Liver (tissue), 8 donors: ENCODE measurements at regions not wholly inside any gene's neighbourhood (a gene's known extent, or its start where the extent isn't known, plus 50 kb on each side); places are given as distances from the start of the nearest gene placed in this dataset.

Source experiments
- DNase-seq: peaks from one replicate; pipeline ENCODE4 v3.0.0-alpha.2; 2017; ENCODE audit warnings: low spot score
- H3K27ac ChIP-seq, 2 donors: one replicate each; pipeline ENCODE4 v1.7.0; 2013; ENCODE audit warnings: inconsistent platforms in 2 of 2, low read length in 2 of 2, control low read depth in 1 of 2, low read depth in 1 of 2, mild to moderate bottlenecking in 1 of 2
- H3K27me3 ChIP-seq, 4 donors: one replicate each; pipeline versions ENCODE4 v1.6.1 to v1.7.0; 2013; ENCODE audit warnings: low read length in 3 of 4, inconsistent platforms in 1 of 4, mild to moderate bottlenecking in 1 of 4, moderate library complexity in 1 of 4; ENCODE audit not compliant: control insufficient read depth in 4 of 4, insufficient read depth in 4 of 4
- H3K36me3 ChIP-seq, 4 donors: one replicate each; pipeline versions ENCODE4 v1.6.1 to v1.7.0; 2013; ENCODE audit warnings: low read length in 3 of 4, mild to moderate bottlenecking in 3 of 4, low read depth in 1 of 4, moderate library complexity in 1 of 4; ENCODE audit not compliant: control insufficient read depth in 4 of 4, insufficient read depth in 3 of 4
- H3K4me1 ChIP-seq, 4 donors: one replicate each; pipeline versions ENCODE4 v1.6.1 to v1.7.0; 2013; ENCODE audit warnings: low read length in 3 of 4, mild to moderate bottlenecking in 3 of 4, moderate library complexity in 1 of 4; ENCODE audit not compliant: control insufficient read depth in 4 of 4, insufficient read depth in 4 of 4
- H3K4me3 ChIP-seq, 3 donors: one replicate each; pipeline versions ENCODE4 v1.6.1 to v1.7.0; 2013; ENCODE audit warnings: low read length in 3 of 3, control low read depth in 1 of 3, low read depth in 1 of 3, mild to moderate bottlenecking in 1 of 3
- H3K9ac ChIP-seq, 2 donors: one replicate each; pipeline ENCODE4 v1.7.0; 2013; ENCODE audit warnings: low read length in 2 of 2, mild to moderate bottlenecking in 2 of 2, moderate library complexity in 2 of 2, control low read depth in 1 of 2, low read depth in 1 of 2
- H3K9me3 ChIP-seq, 4 donors: one replicate each; pipeline versions ENCODE4 v1.6.1 to v1.7.0; 2013; ENCODE audit warnings: low read length in 3 of 4; ENCODE audit not compliant: control insufficient read depth in 4 of 4
- CTCF ChIP-seq: fragments of 150-350 bp; IDR thresholded peaks from 2 replicates; pipeline ENCODE4 v1.5.1; 2017; ENCODE audit warnings: improper control_type of control experiment, low read depth, low read length; ENCODE audit not compliant: missing input control
- EGR1 ChIP-seq, 2 donors: IDR thresholded peaks; 2 replicates each; pipeline ENCODE4 v1.6.1; 2016 to 2018; ENCODE audit warnings: antibody characterized with exemption in 2 of 2, low read depth in 2 of 2
- FOXA1 ChIP-seq: IDR thresholded peaks from 2 replicates; pipeline ENCODE4 v1.6.1; 2016; ENCODE audit warnings: antibody characterized with exemption
- FOXA2 ChIP-seq: IDR thresholded peaks from 2 replicates; pipeline ENCODE4 v1.6.1; 2016; ENCODE audit warnings: antibody characterized with exemption
- GABPA ChIP-seq, 2 donors: IDR thresholded peaks in 1 of 2; conservative IDR thresholded peaks in 1 of 2; 2 replicates each; pipeline ENCODE4 v1.6.1; 2016; ENCODE audit warnings: antibody characterized with exemption in 2 of 2, mild to moderate bottlenecking in 1 of 2, moderate library complexity in 1 of 2
- HNF4A ChIP-seq, 2 donors: conservative IDR thresholded peaks; 2 replicates each; pipeline ENCODE4 v1.6.1; 2016; ENCODE audit warnings: antibody characterized with exemption in 2 of 2, mild to moderate bottlenecking in 2 of 2
- HNF4G ChIP-seq: IDR thresholded peaks from 2 replicates; pipeline ENCODE4 v1.6.1; 2016; ENCODE audit warnings: antibody characterized with exemption
- JUND ChIP-seq, 2 donors: IDR thresholded peaks; 2 replicates each; pipeline ENCODE4 v1.6.1; 2016; ENCODE audit warnings: antibody characterized with exemption in 2 of 2
- MAX ChIP-seq: IDR thresholded peaks from 2 replicates; pipeline ENCODE4 v1.6.1; 2016; ENCODE audit warnings: antibody characterized with exemption
- NR2F2 ChIP-seq: IDR thresholded peaks from 2 replicates; pipeline ENCODE4 v1.6.1; 2016; ENCODE audit warnings: antibody characterized with exemption
- RAD21 ChIP-seq, 2 donors: IDR thresholded peaks; 2 replicates each; pipeline ENCODE4 v1.6.1; 2016; ENCODE audit warnings: antibody characterized with exemption in 2 of 2, mild to moderate bottlenecking in 2 of 2
- REST ChIP-seq: IDR thresholded peaks from 2 replicates; pipeline ENCODE4 v1.6.1; 2016; ENCODE audit warnings: antibody characterized with exemption, mild to moderate bottlenecking
- RXRA ChIP-seq, 2 donors: IDR thresholded peaks; 2 replicates each; pipeline ENCODE4 v1.6.1; 2017 to 2018; ENCODE audit warnings: antibody characterized with exemption in 2 of 2, mild to moderate bottlenecking in 1 of 2
- SP1 ChIP-seq: IDR thresholded peaks from 2 replicates; pipeline ENCODE4 v1.6.1; 2018; ENCODE audit warnings: antibody characterized with exemption, mild to moderate bottlenecking
- TAF1 ChIP-seq: conservative IDR thresholded peaks from 2 replicates; pipeline ENCODE4 v1.6.1; 2016; ENCODE audit warnings: antibody characterized with exemption, mild to moderate bottlenecking
- YY1 ChIP-seq: IDR thresholded peaks from 2 replicates; pipeline ENCODE4 v1.6.1; 2016; ENCODE audit warnings: antibody characterized with exemption, mild to moderate bottlenecking
- WGBS: extraction: QIAGEN DNeasy Blood & Tissue Kit; methylation state at CpG from one replicate; pipeline ENCODE4 v1.1.7; 2013; 5-methylcytosine and 5-hydroxymethylcytosine counted together
- TF ChIP-seq, protein P1 (sequence below): IDR thresholded peaks from 2 replicates; pipeline ENCODE4 v1.6.1; 2016; ENCODE audit warnings: antibody characterized with exemption
- TF ChIP-seq, protein P2 (sequence below): IDR thresholded peaks from 2 replicates; pipeline ENCODE4 v1.6.1; 2016; ENCODE audit warnings: antibody characterized with exemption
- donor health status: healthy.
- donor health status: healthy.
- donor health status: healthy.
- donor health status: healthy.
- donor health status: healthy.

DNA sequence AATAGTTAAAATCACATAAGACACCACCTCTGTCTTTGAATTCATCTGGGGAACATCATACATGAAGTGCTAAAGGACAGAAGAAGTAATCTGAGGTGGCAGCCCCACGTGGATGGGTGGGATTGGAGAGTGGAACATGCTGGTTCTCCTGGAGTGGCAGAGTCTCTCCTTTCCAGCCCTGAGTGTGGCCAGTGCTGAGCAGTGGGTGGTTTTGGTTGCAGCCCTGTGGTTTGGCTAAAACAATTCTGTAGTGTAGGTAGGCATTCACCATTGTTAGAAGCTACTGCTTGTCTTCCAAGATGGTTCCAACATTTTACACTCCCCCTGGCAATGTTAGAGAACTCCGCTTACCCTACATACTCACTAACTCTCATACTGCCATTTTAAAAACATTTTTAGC lies 396.4 kb upstream of the MEX3C start:
- H3K36me3 ChIP-seq, result no peaks in the 10 kb centered on the region
- no peaks in the 10 kb centered on the region for H3K4me1 ChIP-seq
- no peak overlapping the region for H3K9ac ChIP-seq
- H3K9me3 ChIP-seq, result peaks cover 6 to 12% (median 9%) of the 10 kb centered on the region in 4 donors
- no peak overlapping the region for H3K4me3 ChIP-seq
- no peak for DNase-seq
- H3K27ac ChIP-seq, result no peak overlapping the region
- no peaks in the 10 kb centered on the region for H3K27me3 ChIP-seq
- no peak for TF ChIP-seq MAX
- no peak for TF ChIP-seq EGR1 (IDR thresholded peaks at IDR 0.05; ENCODE audit: low read depth in 2 of 2)
- no peak for TF ChIP-seq RXRA (IDR thresholded peaks at IDR 0.05)
- no peak for TF ChIP-seq REST
- no peak for TF ChIP-seq HNF4G
- TF ChIP-seq CTCF, result no peak
- no peak for TF ChIP-seq SP1
- TF ChIP-seq GABPA (IDR thresholded peaks at IDR 0.05 in 1 of 2, conservative IDR thresholded peaks at IDR 0.05 in 1 of 2), result no peak
- TF ChIP-seq JUND (IDR thresholded peaks at IDR 0.05), result no peak
- no peak for TF ChIP-seq FOXA1
- TF ChIP-seq, protein P1, sequence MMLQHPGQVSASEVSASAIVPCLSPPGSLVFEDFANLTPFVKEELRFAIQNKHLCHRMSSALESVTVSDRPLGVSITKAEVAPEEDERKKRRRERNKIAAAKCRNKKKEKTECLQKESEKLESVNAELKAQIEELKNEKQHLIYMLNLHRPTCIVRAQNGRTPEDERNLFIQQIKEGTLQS, result no peak
- no peak for TF ChIP-seq TAF1
- TF ChIP-seq RAD21 (IDR thresholded peaks at IDR 0.05), result no peak
- TF ChIP-seq, protein P2, sequence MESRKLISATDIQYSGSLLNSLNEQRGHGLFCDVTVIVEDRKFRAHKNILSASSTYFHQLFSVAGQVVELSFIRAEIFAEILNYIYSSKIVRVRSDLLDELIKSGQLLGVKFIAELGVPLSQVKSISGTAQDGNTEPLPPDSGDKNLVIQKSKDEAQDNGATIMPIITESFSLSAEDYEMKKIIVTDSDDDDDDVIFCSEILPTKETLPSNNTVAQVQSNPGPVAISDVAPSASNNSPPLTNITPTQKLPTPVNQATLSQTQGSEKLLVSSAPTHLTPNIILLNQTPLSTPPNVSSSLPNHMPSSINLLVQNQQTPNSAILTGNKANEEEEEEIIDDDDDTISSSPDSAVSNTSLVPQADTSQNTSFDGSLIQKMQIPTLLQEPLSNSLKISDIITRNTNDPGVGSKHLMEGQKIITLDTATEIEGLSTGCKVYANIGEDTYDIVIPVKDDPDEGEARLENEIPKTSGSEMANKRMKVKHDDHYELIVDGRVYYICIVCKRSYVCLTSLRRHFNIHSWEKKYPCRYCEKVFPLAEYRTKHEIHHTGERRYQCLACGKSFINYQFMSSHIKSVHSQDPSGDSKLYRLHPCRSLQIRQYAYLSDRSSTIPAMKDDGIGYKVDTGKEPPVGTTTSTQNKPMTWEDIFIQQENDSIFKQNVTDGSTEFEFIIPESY, result no peak
- no peak for TF ChIP-seq FOXA2
- TF ChIP-seq YY1, result no peak
- no peak for TF ChIP-seq NR2F2
- TF ChIP-seq HNF4A (conservative IDR thresholded peaks at IDR 0.05), result no peak
- WGBS, result 66% methylated on average over 2 of the region's 2 CpGs

DNA sequence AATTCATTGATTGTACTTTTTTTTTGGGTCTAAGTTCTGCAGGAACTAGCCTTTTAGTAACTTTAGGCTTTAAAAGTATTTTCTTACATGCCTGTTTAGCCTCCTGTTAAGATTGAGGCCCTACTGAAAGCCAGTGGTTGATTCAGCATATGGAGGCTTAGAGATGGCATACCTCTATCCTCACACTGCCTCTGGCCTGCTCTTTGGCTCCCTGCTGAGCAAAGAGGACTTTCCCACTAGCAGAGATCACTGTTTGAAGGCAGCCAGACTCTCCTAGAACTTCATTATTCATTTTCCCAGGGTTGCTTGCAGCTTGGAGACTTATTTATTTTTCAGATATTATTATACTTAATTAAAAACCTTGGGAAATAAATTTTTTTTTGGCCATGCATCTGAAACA lies 405.6 kb upstream of the MEX3C start:
- TF ChIP-seq, protein P2, result no peak
- TF ChIP-seq RAD21 (IDR thresholded peaks at IDR 0.05) (no peak), GABPA (IDR thresholded peaks at IDR 0.05 in 1 of 2, conservative IDR thresholded peaks at IDR 0.05 in 1 of 2) (no peak)
- Histone ChIP-seq H3K27ac (no peak overlapping the region), H3K4me3 (no peak overlapping the region), H3K9ac (no peak overlapping the region), H3K27me3 (no peaks in the 10 kb centered on the region), H3K36me3 (no peaks in the 10 kb centered on the region), H3K9me3 (peaks cover 2 to 4% (median 3%) of the 10 kb centered on the region in 4 donors), H3K4me1 (no peaks in the 10 kb centered on the region)
- DNase-seq, result no peak
